Epithelial cell of proximal tubule (primary cell): ENCODE measurements at regions not wholly inside any gene's neighbourhood (a gene's known extent, or its start where the extent isn't known, plus 50 kb on each side); places are given as distances from the start of the nearest gene placed in this dataset.

Experiments
- DNase-seq: peaks from one replicate; pipeline ENCODE4 v3.0.0-alpha.2; 2011; ENCODE audit warnings: low read depth
- H3K4me3 ChIP-seq: 2 replicates; pipeline ENCODE4 v1.5.1; 2011; ENCODE audit warnings: low read depth, mild to moderate bottlenecking, low read length
- TF ChIP-seq, protein P1 (sequence below): conservative IDR thresholded peaks from 2 replicates; pipeline ENCODE4 v1.5.1; 2012; ENCODE audit warnings: low read depth, mild to moderate bottlenecking, low read length

DNA sequence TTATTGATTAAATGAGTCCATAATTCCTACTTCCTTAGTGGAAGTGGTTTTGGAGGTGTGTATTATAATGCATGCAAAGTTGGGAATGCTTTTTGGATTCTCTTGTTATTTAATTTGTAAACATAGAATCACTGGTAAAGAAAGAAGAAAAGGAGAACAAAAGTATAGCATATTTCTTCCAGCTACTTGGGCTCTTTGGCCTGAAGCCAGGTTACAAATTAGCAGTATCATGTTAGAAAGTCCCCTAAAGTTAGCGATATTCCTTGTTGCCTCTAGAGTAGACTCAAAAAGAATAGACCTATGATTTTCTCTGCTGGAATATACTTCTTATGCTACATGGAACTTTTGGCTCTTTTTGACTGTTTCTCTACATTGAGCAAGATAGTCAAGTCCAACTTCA is 60.6 kb upstream of the CD28 start:
- H3K4me3 ChIP-seq, result no peak overlapping the region
- DNase-seq, result no peak
- TF ChIP-seq, protein P1, sequence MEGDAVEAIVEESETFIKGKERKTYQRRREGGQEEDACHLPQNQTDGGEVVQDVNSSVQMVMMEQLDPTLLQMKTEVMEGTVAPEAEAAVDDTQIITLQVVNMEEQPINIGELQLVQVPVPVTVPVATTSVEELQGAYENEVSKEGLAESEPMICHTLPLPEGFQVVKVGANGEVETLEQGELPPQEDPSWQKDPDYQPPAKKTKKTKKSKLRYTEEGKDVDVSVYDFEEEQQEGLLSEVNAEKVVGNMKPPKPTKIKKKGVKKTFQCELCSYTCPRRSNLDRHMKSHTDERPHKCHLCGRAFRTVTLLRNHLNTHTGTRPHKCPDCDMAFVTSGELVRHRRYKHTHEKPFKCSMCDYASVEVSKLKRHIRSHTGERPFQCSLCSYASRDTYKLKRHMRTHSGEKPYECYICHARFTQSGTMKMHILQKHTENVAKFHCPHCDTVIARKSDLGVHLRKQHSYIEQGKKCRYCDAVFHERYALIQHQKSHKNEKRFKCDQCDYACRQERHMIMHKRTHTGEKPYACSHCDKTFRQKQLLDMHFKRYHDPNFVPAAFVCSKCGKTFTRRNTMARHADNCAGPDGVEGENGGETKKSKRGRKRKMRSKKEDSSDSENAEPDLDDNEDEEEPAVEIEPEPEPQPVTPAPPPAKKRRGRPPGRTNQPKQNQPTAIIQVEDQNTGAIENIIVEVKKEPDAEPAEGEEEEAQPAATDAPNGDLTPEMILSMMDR, result no peak

DNA sequence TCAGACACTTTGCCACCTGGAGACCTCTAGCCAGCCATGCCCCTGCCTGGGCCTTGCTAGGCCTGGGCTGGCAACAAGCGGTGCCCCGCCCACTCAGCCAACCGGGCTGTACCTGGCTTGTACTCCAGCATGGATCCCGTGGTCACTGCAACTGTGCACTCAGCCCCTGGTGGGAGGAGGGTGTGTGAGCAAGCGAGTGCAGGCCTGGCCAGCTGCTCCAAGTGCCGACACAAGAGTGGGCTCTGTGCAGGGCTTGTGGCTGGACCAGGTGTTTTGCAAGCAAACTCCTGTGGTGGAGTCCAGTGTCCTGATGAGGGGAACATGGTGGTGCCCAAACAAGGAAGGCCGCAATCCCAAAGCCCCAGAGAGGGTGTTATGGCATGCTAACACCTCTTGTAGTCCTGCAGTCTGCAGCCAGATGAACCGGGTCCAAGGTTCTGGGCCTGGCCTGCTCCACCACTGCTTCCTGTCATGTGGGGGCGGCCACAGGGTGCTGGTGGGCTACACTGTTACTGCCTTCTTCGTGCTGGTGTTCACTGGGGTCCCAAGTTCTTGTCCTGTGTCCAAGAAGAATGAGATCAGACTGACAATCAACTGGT is 60.1 kb upstream of the CD28 start:
- TF ChIP-seq, protein P1, result no peak
- no peak overlapping the region for H3K4me3 ChIP-seq
- DNase-seq, result no peak

DNA sequence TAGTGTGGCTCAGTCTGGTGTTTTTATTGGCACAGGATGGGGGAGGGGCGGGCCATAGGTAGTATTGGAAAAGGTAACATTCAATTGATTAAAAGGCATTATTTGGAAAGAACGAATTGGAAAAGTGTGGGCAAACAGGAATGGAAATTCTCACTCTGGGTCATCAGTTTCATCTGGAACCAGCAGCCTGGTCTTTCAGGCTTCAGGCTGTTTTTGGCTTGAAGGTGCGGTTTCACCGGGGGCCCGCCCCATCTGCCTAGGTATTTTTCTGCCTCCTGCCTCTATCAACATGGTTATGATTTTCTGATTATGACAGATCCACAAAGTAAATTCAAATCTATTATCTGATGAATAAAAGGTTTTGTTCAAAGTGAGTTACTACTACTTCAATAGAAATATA is 59.5 kb upstream of the CD28 start:
- TF ChIP-seq, protein P1, result no peak
- no peak overlapping the region for H3K4me3 ChIP-seq
- DNase-seq, result no peak

DNA sequence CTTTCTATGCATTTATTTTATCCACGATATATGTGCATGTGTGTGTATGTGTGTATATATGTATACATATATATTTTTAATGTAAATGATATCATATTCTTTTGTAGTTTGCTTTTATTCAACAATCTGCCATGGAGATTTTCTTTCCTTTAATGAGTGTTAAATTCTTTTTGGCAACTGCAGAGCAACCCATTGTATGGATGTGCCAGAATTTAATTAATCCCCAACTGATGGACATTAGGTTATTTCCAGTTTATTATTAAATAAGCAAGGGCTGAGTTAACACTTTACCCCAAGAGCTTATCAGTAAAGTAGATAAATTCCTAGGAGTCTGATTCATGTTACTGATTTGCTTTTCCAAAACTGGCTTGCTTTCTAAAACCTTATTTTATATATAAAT is 58.9 kb upstream of the CD28 start:
- TF ChIP-seq, protein P1, result no peak
- no peak overlapping the region for H3K4me3 ChIP-seq
- DNase-seq, result no peak

DNA sequence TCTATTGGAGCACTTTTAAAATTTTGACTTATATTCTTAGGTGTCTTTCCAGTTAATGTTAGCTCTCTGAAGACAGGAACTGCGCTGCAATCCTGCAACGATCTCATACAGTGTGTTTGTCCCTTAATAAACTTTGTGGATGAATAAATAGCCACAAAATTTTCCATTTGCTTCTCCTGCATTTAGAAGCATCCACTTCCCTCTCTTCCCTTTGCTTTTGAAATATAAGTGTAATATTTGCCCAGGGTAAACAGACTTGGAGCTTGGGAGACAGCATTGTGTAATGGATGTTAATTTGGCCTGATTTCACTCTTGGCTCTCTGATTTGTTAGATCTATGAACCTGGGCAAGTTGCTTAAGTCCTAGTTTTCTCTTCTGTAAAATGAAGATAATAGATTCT is 58.2 kb upstream of the CD28 start:
- DNase-seq, result no peak
- TF ChIP-seq, protein P1, result no peak
- H3K4me3 ChIP-seq, result no peak overlapping the region

DNA sequence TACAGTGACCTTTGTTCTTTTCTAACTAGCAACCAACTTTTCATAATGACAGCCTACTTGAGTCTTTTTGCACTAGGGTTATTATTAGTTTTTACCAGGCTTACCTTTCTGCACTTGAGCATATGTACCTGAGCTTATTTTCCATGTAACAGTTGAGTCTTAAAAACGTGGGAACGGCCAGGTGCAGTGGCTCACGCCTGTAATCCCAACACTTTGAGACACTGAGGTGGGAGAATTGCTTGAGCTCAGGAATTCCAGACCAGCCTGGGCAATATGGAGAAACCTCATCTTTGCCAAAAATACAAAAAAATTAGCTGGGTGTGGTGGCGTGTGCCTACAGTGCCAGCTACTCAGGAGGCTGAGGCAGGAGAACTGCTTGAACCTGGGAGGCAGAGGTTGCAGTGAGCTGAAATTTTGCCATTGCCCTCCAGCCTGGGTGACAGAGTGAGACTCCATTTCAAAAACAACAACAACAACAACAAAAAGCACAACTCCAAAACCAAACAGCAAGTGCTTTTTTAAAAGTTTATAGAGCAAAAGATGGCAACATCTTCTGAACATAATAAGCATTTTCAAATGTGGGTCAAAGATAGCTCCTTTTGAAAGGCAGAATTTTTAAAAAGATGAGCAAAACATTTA is 57.1 kb upstream of the CD28 start:
- DNase-seq, result no peak
- no peak overlapping the region for H3K4me3 ChIP-seq
- TF ChIP-seq, protein P1, result no peak
